Stimulated activated effector memory CD8-positive, alpha-beta T cell treated with anti-CD3 and anti-CD28 coated beads, Interleukin-12 subunit alpha, Interleukin-12 subunit beta, amount 100 ng/mL, for 72 hours (primary cell): ENCODE measurements at regions not wholly inside any gene's neighbourhood (a gene's known extent, or its start where the extent isn't known, plus 50 kb on each side); places are given as distances from the start of the nearest gene placed in this dataset.
A peak's percentile ranks its signal among the peaks of the same experiment; 100 is the strongest.

Source experiments
- ATAC-seq: fragments of 150-1000 bp; cut with Tn5 transposase; 2 replicates; pipeline ENCODE4 v1.10.0; 2021
- DNase-seq, 2 donors: peaks; one replicate each; pipeline ENCODE4 v3.0.0; 2021 to 2022; ENCODE audit warnings: low spot score in 2 of 2
- H3K27ac Mint-ChIP-seq: one replicate; pipeline ENCODE4 v1.8.0; 2022; ENCODE audit warnings: mild to moderate bottlenecking, mixed read lengths
- H3K36me3 Mint-ChIP-seq: one replicate; pipeline ENCODE4 v1.8.0; 2022; ENCODE audit warnings: mild to moderate bottlenecking, mixed read lengths
- H3K4me1 Mint-ChIP-seq: one replicate; pipeline ENCODE4 v1.8.0; 2022; ENCODE audit warnings: mixed read lengths
- H3K4me3 Mint-ChIP-seq: one replicate; pipeline ENCODE4 v1.8.0; 2022; ENCODE audit warnings: mild to moderate bottlenecking, mixed read lengths
- H3K9me3 Mint-ChIP-seq: one replicate; pipeline ENCODE4 v1.8.0; 2022; ENCODE audit warnings: mixed read lengths

DNA sequence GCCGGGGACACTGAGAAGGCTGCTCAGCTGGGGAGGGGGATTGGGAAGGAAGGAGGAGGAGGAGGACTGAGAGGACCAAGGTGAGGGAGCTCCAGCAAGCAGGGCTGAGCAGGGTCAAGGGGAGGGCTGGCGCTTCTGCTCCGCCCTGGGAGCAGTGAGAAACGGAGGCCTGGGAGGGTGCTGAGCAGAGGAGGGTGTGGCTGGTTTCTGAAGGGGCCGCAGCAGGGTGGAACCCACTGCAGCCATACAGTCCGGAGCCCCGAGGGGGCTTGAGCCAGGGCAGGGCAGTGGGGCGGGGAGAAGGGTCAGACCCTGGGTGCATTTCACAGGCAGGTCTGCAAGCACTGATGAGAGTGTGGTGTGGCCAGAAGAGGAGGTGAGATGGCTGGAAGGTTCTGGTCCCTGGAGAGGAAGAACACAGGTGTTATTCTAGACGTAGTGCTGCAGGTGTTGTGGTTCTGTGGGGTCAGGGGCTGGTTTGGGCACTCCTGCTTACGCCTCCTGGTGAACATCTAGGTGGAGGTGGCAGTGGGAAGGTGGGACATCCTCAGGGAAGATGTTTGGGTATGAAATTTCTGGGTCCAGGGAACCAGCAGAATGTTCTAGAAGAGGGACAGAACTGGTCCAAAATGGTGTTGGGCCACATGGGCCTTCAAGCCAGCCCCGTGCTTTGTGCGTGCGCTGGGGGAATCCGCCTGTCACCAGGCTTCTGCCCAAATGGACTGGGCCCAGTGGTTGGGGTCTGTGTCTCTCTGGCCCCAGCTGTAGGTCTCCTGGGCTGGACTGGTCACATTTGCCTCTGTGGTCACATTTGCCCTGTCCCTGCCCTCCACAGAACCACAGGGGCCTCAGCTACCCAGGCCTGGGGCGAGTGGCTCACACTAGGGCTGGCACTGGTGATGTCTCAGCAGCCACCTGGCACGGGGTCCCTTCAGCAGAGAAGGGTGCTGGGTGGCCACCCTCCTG, 714.7 kb downstream of the BRD1 start:
- H3K9me3 Mint-ChIP-seq: no peaks in the 10 kb centered on the region
- H3K27ac Mint-ChIP-seq: no peak overlapping the region
- no peak overlapping the region for H3K4me3 Mint-ChIP-seq
- no peaks in the 10 kb centered on the region for H3K36me3 Mint-ChIP-seq
- no peak for DNase-seq
- ATAC-seq: peak; percentile 24
- H3K4me1 Mint-ChIP-seq: no peaks in the 10 kb centered on the region

DNA sequence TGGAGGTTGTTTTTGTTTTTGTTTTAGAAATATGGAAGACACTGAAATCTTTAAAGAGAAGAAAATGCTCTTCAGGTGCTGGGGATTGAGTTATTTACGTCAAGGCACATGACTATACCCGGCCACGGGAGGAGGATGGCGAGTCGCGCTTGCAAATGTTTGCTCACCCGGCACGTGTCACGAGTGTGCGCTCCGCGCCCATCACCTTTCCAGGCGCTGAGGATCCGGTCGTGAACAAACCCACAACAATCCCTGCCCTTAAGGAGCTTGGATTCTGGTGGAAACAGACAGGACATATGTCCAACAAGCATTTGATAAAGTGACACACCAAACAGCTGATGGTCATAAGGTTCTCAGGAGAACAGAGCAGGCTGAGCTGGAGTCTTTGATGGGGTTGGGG, 715.5 kb downstream of the BRD1 start:
- DNase-seq (no peak), ATAC-seq (no peak)
- Mint-ChIP-seq H3K9me3 (no peaks in the 10 kb centered on the region), H3K4me3 (no peak overlapping the region), H3K36me3 (no peaks in the 10 kb centered on the region), H3K4me1 (no peaks in the 10 kb centered on the region), H3K27ac (no peak overlapping the region)

DNA sequence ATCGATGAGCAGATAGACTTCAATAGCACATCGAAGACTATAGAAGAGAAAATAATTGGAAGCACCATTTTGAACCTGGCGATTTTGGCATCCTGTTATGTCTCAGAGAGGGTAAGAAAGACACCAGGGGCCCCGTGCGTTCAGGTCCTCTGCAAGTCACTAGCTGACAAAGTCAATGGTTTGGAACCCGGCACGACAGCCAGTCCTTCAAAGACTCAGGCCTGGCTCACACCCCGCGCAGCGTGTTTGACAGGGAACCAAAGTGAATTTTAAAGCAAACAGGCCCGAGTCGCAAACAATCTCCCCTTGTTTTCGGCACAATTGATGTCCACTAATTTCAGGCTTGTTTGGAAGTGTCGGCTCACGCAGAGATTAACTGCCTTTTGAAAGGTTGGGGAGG, 716.6 kb downstream of the BRD1 start:
- Mint-ChIP-seq H3K27ac (no peak overlapping the region), H3K4me1 (no peaks in the 10 kb centered on the region), H3K9me3 (no peaks in the 10 kb centered on the region), H3K36me3 (no peaks in the 10 kb centered on the region), H3K4me3 (no peak overlapping the region)
- ATAC-seq: no peak
- no peak for DNase-seq

DNA sequence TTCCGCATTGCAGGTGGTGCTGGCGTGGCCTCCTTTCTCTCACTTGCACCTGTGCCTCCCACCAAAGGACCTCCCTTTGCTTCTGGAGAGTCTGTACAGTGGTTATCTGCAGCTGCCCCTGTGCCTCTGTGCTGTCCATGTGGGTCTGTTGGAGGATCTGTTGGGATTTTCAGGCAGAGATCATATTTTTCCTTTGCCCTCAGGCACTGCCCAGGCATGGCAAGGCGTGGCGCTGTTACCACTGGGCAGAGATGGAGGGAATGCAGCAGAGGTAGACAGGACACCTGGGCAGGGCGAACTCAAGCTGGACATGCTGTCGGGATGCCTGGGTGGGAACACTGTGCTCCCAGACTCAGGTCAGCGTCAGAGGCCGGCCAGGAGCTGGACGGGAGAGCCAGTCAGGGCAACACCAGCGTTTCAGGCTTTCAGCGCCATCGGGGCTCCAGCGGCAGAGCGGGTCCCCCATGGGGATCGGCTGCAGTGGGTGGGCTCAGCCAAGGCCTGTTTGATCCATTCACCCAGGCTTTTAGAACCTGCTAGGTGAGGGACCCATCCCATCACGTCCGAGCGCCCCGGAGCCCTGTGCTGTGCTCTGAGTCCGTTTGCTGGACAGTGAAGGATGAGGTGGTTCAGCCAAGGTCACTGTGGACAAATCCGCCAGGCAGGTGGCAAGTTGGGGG, 718.9 kb downstream of the BRD1 start:
- ATAC-seq: no peak
- H3K27ac Mint-ChIP-seq: no peak overlapping the region
- DNase-seq: no peak
- no peak overlapping the region for H3K4me3 Mint-ChIP-seq
- no peaks in the 10 kb centered on the region for H3K9me3 Mint-ChIP-seq
- no peaks in the 10 kb centered on the region for H3K36me3 Mint-ChIP-seq
- no peaks in the 10 kb centered on the region for H3K4me1 Mint-ChIP-seq

DNA sequence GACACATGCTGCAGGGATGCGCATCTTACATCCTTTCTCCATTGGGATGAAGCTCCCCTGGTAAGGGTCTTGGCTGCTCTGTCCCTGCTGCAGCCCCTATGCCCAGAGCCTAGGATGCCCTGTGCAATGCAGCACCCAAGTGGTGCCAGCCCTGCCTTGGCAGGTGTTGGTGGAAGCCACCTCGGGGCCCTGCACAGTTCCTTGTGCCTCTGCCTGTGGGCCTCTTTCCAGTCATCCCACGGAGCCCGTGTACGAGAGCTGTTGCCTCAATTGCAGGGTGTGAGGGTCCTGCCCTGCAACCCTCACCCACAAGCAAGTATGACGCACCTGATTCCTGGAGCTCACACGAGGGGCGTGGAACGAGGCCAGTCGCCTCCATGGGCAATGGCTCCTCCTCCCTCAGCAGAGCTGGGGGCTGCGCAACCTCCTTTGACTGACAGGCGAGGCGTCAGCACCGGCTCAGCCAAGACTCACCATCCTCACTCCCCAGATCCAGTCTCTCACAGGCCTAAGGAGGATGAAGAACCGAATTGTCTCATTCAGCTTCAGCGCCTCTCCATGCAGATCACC, 719.6 kb downstream of the BRD1 start:
- DNase-seq (no peak), ATAC-seq (peak; percentile 29)
- H3K9me3 Mint-ChIP-seq: no peaks in the 10 kb centered on the region
- no peaks in the 10 kb centered on the region for H3K36me3 Mint-ChIP-seq
- no peaks in the 10 kb centered on the region for H3K4me1 Mint-ChIP-seq
- no peak overlapping the region for H3K27ac Mint-ChIP-seq
- no peak overlapping the region for H3K4me3 Mint-ChIP-seq

DNA sequence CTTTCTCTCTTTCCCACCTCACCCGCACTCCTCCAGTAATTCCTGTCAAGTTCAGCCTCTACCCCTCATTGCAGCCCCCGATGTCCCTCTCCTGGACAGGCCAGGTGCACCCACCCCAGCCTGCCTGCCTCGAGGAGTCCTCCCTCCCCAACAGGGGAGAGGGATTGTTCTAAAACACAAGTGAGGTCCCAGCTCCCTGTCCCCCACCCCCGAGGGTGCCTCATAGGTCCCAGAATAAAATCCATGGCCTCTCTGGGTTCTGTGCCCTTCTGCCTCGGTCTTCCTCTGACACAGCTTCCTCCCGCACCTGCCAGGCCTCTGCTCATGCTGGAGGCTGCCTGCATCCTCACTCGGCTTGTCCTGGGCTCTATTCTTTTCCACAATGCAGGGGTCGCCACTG, 720.1 kb downstream of the BRD1 start:
- no peaks in the 10 kb centered on the region for H3K36me3 Mint-ChIP-seq
- no peaks in the 10 kb centered on the region for H3K4me1 Mint-ChIP-seq
- DNase-seq: no peak
- no peak overlapping the region for H3K27ac Mint-ChIP-seq
- no peaks in the 10 kb centered on the region for H3K9me3 Mint-ChIP-seq
- ATAC-seq: no peak
- H3K4me3 Mint-ChIP-seq: no peak overlapping the region

DNA sequence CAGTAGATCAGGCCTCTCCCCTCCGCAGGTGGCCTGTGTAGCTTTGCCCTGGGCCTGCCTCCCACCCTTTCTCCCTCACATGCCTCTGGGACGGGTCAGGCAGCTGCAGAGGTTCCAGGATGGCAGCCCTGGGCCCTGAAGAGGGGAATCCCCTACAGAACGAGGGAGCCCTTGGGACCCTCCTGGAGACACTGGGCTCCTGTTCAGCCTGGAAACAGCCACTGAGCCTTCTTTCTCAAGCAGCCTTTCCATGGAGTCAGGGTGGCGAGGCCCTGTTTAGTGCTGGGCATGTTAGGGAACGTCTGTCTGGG, 720.9 kb downstream of the BRD1 start:
- no peaks in the 10 kb centered on the region for H3K9me3 Mint-ChIP-seq
- no peak overlapping the region for H3K27ac Mint-ChIP-seq
- no peak for ATAC-seq
- H3K4me3 Mint-ChIP-seq: no peak overlapping the region
- H3K36me3 Mint-ChIP-seq: no peaks in the 10 kb centered on the region
- DNase-seq: no peak
- H3K4me1 Mint-ChIP-seq: no peaks in the 10 kb centered on the region

DNA sequence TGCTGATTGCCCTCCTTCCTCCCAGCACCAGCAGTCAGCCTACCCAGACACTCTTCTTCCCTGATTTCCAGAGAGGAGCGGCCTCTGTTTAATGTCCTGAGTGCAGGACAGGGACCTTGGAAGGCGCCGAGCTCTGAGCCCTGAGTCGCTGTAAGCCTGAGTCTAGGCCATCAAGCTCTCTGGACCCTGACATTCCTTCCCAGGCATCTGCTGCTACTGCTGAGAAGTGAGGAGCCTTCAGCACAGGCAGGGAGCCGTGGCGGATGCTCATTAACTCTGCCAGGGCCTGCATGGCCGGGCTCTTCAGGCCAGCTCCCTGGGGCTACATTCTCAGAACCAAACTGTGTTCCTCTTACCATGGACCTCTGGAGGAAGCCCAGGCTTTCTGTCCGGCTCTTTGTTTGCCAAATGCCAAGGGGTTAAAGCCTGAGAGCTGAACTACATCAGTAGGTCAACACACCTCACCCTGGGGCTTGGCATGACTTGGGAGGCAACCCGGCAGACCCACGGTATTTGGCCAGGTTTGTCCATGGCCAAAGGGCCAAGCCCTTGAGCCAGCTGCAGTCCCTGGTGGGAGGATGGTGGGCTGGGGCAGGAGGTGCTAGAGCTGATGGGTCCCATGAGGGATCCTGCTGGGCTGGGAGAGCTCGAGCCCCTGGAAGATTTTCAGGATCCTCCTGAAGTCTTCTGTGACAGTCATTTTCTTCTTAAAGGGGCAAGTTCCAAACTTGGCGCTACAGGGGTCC, 721.4 kb downstream of the BRD1 start:
- H3K27ac Mint-ChIP-seq: no peak overlapping the region
- no peaks in the 10 kb centered on the region for H3K4me1 Mint-ChIP-seq
- H3K9me3 Mint-ChIP-seq: no peaks in the 10 kb centered on the region
- no peak for DNase-seq
- no peaks in the 10 kb centered on the region for H3K36me3 Mint-ChIP-seq
- no peak overlapping the region for H3K4me3 Mint-ChIP-seq
- no peak for ATAC-seq

DNA sequence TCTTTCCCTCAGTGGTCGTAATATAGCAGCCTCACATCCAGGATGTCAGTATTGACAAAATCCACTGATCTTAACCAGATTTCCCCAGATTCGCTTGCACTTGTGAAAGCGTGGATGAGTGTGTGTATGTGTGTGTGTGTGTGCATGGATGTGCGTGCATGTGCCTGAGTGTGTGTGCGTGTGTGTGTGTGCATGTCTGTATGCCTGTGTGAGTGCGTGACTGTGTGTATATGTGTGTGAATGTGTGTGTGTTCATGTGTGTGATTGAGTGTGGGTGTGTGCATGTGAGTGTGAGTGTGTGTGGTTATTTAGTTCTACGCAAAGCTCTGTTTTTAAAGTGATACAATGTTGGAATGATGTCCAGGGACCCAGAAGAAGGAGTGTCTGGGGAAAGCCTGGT, 723.2 kb downstream of the BRD1 start:
- ATAC-seq (no peak), DNase-seq (no peak)
- no peak overlapping the region for H3K27ac Mint-ChIP-seq
- H3K9me3 Mint-ChIP-seq: no peaks in the 10 kb centered on the region
- no peak overlapping the region for H3K4me3 Mint-ChIP-seq
- no peaks in the 10 kb centered on the region for H3K36me3 Mint-ChIP-seq
- H3K4me1 Mint-ChIP-seq: no peaks in the 10 kb centered on the region

DNA sequence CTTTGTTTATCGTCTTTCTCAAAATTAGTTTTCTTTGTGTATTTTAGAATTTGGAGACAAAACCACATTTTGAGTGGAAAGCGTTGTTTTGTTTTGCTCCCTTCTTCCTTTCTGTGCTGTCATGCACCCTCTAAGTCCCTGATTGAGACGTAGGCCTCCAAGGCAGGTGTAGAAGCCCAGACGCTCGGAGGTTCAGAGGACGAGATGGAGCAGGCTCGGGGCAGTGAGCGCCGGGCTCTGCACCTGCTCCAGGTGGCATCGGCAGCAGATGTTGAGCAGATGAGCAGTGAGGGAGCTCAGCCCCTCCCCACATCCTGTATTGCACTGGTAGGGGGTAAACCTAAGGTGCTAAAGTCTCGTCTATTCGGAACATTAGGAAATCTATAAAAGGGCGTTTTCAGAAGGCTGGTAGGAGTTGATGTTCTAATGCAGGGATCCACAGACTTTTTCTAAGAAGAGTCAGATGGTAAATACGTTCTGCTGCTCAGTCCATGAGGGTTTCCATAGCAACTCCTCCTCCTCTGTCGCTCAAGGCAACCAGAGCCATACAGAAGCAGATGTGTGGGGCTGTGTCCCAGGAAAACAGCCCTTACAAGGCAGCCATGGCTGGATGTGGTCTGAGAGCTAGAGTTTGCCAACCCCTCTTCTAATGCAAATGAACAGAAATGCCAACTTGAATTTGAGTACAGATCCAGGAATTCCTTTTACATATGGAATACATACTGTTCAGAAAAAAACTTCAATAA, 724.2 kb downstream of the BRD1 start:
- ATAC-seq (no peak), DNase-seq (no peak)
- Mint-ChIP-seq H3K9me3 (no peaks in the 10 kb centered on the region), H3K4me1 (no peaks in the 10 kb centered on the region), H3K36me3 (no peaks in the 10 kb centered on the region), H3K27ac (no peak overlapping the region), H3K4me3 (no peak overlapping the region)

DNA sequence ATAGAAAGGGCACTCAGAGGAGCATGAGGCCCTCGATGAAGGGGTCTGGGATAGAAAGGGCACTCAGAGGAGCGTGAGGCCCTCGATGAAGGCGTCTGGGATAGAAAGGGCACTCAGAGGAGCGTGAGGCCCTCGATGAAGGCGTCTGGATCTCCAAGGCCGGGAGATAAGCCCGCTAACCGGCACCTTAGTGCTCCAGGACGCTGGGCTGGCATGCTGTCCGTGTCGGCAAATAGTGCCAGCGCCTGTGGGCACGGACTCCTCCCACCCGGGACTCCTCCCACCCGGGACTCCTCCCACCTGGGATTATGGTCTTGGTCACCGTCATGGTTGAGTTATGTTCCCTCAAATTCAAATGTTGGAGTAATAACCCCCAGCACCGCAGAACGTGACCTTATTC, 725.3 kb downstream of the BRD1 start:
- ATAC-seq (no peak), DNase-seq (no peak)
- Mint-ChIP-seq H3K36me3 (no peaks in the 10 kb centered on the region), H3K4me1 (no peaks in the 10 kb centered on the region), H3K27ac (no peak overlapping the region), H3K9me3 (no peaks in the 10 kb centered on the region), H3K4me3 (no peak overlapping the region)

DNA sequence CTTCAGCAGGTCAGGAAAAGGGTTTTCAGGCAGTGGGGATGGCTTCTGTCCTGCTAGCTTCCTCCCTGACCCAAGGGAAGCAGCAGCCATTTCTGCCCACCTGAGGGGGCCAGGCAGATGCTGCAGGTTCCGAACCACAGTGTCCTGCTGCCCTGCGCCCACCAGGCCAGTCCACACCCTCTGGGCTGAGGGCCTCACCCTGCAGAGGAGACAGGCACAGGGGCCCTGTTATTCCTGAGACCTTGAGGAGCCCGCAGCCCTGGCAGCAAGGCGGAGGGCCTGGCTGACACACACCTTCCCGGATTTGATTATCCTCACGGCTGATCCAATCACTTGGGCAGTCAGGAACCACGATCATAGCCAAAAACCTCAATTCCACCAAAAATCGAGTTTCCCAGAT, 725.8 kb downstream of the BRD1 start:
- Mint-ChIP-seq H3K36me3 (no peaks in the 10 kb centered on the region), H3K4me3 (no peak overlapping the region), H3K9me3 (no peaks in the 10 kb centered on the region), H3K27ac (no peak overlapping the region), H3K4me1 (no peaks in the 10 kb centered on the region)
- DNase-seq (no peak), ATAC-seq (no peak)

DNA sequence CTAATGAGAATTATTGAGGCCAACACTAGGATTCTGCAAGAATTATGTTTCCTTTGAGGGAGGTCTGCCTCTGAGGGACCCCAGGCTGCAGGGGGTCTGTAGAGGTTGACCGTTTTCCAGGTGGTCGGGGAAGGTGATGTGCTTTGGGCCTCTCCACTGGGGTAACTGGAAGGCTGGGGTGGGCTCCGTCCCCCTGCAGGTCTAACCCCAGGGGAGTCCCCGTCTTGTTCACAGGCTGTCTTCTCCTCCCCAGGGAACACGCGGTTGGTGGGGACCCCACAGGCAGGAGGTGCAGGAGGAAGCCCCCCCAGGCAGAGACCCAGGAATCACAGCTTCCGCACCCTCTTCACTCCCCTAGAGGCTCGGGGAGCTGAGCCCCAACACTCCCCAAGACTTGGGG, 726.4 kb downstream of the BRD1 start:
- Mint-ChIP-seq H3K9me3 (no peaks in the 10 kb centered on the region), H3K27ac (no peak overlapping the region), H3K4me1 (no peaks in the 10 kb centered on the region), H3K4me3 (no peak overlapping the region), H3K36me3 (no peaks in the 10 kb centered on the region)
- ATAC-seq: no peak
- DNase-seq: no peak

DNA sequence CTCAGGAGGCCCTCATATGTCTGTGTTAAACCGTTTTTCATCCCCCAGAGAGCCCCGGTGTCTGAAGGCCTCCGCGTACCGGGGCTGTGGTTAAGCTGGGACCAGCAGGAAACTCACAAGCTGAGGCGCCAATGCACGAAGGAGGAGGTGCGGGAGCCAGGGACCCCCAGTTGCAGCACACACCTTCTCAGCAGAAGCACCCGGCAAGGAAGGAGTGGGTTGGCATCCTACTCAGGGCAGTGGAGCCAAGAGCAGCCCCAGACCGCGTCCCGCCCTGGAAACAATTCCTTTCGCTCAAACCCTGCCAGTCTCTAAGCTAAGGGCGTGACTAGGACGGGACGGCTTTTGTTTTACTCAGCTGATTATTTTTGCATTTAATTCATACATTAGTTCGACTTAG, 726.9 kb downstream of the BRD1 start:
- Mint-ChIP-seq H3K9me3 (no peaks in the 10 kb centered on the region), H3K27ac (no peak overlapping the region), H3K4me3 (no peak overlapping the region), H3K36me3 (no peaks in the 10 kb centered on the region), H3K4me1 (no peaks in the 10 kb centered on the region)
- DNase-seq (no peak), ATAC-seq (no peak)

DNA sequence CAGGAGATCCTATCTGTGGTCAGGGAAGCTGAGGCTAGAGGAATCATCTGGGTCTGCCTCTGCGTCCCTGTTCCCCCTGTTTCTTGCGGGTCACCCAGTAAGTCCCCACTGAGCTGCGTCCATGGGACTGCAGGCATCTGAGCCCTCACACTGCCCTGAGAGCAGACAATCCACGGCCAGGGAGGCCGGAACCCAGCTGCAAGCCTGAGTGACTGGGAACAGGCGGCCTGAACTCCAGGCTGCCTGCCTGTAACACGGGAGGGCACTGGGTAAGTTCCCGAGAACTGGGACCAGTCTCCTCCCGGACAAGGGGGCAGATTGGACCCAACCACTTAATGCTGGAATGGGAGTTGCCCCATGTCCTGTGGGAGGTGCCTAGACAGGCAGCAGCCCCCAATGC, 727.4 kb downstream of the BRD1 start:
- H3K27ac Mint-ChIP-seq: no peak overlapping the region
- H3K9me3 Mint-ChIP-seq: no peaks in the 10 kb centered on the region
- no peak overlapping the region for H3K4me3 Mint-ChIP-seq
- no peaks in the 10 kb centered on the region for H3K36me3 Mint-ChIP-seq
- DNase-seq (no peak), ATAC-seq (no peak)
- H3K4me1 Mint-ChIP-seq: no peaks in the 10 kb centered on the region
